HG03460 (cell line): ENCODE measurements at regions not wholly inside any gene's neighbourhood (a gene's known extent, or its start where the extent isn't known, plus 50 kb on each side); places are given as distances from the start of the nearest gene placed in this dataset.
"Not testable (repeated sequence)": the region's sequence is repeated elsewhere in the genome, so short reads cannot be mapped to it uniquely, and the experiment has no call there.

Experiments
- ATAC-seq: cut with Tn5 transposase; IDR thresholded peaks from one replicate; pipeline ENCODE4 v1.9.1; 2021; ENCODE audit not compliant: unreplicated experiment

DNA sequence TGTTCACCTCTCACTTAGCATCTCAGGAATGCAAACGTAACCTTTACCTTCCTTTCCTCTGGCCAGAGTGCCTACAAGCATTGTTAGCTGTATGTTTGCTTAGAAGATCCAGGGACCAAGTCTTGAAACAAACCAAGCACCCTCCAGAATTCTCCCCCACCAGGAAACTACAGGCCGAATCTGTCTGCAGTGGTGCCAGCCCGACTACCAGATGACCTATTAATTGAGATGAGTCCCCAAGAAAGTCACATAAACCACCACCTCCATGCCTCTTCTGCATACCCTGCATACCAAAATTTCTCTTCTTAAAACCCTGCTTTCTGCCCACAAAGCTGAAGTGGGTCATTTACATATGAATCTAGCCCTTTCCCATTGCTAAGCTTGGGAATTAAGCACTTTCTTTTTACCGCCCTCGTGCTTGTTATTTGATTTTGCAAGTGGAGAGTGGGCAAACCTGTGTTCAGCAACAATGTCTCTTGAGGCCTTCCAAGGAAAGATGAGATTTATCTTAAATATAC lies 1239.1 kb downstream of the CDH12 start:
- no peak for ATAC-seq

GRCh38 chr5:21603796-21604195 lies 1249.3 kb downstream of the CDH12 start:
- no peak for ATAC-seq

DNA sequence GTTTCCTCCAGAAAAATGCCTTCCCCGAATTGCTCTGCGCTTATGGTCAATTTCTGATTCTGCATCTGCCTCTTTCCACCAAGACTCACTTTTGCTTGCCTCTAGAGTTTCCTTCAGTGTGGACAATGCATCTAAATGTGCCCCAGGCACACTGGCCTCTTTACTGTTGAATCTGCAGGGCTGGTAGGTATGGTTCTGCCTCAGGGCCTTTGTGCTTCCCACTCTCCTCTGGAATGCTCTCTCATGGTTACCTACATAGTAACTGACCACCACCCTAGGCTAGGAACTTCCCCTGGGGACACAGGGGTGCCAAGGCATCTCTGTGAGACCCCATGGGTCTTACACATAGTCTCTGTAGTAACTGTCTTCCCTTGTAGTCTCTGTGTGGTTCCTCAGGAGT lies 1258.6 kb downstream of the CDH12 start:
- no peak for ATAC-seq

- no peak for ATAC-seq
Measured at GRCh38 chr5:21593261-21593660, 1259.9 kb downstream of the CDH12 start.

GRCh38 chr5:21581508-21581907 lies 1271.6 kb downstream of the CDH12 start:
- ATAC-seq, result no peak

DNA sequence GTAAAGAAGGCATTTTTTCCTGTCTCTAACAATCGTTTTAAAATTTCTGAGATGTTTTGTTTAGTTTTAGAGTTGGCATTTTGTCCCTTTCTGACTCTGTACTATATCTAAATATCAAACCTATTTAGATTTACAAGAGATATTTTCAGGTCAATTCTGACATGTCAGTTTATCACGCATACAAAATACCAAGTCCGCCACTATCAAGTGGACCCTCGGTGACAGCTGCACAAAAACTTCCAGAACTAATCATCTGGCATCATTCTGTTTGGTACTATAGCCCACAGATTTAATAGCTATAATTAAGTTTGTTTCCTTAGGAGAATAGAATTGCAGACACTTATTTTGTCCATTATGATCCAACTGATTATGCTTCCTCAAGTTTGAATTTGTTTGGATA lies 1278.2 kb downstream of the CDH12 start:
- no peak for ATAC-seq

DNA sequence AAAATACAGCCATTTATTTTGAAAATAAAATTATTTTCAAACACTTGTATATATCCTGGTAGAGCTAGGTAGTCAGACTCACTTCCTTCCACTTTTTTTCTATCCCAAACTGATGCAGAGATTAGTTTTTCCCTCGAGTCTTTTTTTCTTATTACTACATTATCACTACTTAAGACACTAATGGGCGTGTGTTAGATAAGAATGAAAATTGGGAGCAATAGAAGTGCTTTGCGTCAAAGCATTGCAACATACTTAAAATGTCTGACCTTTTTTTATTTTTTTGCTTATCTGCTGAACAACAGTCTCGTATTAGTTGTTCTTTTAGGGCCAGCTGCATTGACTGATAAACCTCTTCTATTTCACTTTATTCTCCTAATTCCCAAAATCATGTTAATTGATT lies 1278.7 kb downstream of the CDH12 start:
- no peak for ATAC-seq

DNA sequence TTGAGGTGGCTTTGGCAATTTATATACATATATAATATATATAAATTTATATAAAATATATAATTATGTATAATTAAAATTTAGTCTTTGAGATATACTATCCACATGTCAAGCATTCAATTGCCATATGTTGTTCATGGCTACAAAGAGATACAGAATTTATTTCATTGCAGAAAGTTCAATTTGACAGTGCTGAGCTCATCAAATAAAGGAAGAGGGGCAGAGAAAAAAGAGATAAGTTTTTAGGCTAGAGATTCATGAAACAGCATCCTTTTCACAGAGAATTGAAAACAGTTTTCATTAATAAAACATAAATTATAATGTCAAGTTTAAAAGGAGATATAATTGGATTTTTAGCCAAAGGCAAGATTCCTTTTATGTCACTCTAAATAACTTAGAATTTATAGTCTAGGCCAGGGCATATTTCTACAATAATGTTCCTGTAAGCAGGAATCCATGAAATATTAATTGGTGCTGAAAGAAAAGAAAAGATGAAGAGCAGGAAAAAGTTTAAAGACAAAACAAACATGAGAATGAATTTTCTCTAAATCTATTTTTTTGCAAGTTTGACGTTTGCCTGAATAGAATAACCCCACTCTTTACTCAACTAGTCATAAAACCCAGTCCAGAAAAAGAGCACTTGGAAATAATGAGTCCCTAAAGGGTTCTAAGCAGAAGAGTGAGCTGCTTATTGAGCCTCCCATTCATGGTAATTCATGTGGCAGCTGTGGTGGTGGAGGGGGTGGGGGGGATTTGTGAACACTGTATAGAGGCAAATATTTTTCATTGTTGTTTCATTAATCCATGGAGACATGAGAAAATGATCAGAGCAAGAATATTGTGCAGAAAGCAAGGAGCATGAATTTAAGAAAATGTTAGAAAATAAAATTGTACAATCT lies 1279.5 kb downstream of the CDH12 start:
- ATAC-seq, result no peak

GRCh38 chr5:21571196-21571595 lies 1281.9 kb downstream of the CDH12 start:
- not testable (repeated sequence) for ATAC-seq

- ATAC-seq, result not testable (repeated sequence)
Measured at GRCh38 chr5:21559109-21559508, 1294.0 kb downstream of the CDH12 start.

DNA sequence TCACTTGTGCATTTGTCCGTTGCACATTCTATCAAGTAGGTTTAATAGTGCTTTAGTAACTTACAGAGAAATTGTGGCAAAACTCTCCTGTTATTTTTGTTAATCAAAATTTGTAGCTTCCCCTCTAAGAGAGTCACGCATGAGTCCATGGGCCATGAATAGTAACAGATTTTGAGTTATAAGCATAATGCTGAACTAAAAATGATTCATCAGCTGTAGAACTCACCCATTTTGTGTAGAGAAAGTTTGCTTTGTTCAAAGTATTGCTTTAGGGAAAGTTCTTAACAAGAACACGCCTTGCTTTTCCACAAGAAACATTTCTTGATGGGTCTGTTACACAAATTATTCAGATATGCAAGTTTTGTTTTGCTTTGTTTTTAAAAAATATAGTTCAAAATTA lies 1300.9 kb downstream of the CDH12 start:
- ATAC-seq, result not testable (repeated sequence)

DNA sequence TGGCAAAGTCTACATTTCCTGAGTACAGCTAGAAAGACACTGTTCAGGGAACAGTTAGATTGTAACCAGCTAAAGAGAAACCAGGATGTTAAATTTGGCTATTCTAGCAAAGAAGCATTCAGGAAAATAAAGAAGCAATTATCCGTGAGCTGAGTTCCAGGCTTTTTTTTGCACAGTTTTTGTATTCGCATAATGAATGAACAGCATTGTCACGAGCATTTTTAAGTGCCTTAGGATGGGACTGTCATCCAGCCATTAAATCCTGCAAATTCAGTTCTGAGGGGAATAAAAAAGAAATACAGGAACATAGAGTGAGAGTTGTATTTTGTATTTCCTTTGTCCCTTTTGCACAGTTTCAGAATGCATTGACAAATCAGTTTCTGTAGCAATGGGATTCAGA lies 1302.2 kb downstream of the CDH12 start:
- not testable (repeated sequence) for ATAC-seq

DNA sequence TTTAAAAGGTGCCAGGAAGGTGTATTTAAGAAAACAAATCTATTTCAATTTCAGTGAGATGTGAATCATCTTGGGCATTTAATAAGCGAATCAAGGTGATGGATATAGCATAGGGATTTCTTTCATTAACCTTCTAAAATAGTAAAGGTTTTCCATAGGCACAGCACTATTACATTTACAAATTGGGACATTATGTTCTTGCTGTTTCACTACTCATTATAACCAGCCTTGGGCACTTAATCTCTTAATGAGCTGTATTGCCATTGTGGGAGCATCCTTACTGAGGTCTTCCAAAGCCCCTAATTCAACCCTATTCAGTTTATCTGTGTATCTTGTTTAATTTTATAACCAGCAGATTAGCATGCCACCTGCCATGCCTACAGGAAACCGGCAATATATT lies 1305.5 kb downstream of the CDH12 start:
- ATAC-seq, result not testable (repeated sequence)

- ATAC-seq, result not testable (repeated sequence)
Measured at GRCh38 chr5:21535114-21535513, 1318.0 kb downstream of the CDH12 start.

- ATAC-seq, result not testable (repeated sequence)
Measured at GRCh38 chr5:21521157-21521556, 1332.0 kb downstream of the CDH12 start.

DNA sequence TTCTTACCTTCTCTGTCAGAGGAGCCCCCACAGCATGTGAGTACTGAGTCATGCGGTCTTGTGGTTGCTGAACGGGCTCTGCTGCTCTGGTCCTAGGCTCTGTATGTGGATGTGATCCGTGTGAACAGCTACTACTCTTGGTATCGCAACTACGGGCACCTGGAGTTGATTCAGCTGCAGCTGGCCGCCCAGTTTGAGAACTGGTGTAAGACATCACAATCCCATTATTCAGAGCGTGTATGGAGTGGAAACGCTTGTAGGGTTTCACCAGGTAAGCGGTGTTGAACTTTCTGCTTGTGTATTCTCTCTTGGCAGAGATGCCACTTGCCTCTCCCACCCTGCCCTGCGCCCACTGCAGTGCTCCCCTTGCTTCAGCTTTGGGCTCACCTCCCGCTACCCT lies 1356.2 kb downstream of the CDH12 start:
- not testable (repeated sequence) for ATAC-seq

DNA sequence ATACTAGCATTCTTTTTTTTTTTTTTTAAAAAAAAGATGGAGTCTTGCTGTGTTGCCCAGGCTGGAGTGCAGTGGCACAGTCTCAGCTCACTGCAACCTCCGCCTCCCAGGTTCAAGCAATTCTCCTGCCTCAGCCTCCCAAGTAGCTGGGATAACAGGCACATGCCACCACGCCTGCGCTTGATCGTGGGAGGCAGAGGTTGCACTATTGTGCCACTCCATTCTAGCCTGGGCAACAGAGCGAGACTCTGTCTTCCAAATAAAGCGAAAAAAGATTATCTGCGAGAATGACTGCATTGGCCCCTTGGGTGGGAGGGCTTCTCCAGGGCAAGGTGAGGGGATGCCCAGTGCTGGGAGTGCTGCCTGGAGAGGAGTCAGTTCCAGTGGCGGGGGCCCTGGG lies 1357.1 kb downstream of the CDH12 start:
- ATAC-seq, result not testable (repeated sequence)

DNA sequence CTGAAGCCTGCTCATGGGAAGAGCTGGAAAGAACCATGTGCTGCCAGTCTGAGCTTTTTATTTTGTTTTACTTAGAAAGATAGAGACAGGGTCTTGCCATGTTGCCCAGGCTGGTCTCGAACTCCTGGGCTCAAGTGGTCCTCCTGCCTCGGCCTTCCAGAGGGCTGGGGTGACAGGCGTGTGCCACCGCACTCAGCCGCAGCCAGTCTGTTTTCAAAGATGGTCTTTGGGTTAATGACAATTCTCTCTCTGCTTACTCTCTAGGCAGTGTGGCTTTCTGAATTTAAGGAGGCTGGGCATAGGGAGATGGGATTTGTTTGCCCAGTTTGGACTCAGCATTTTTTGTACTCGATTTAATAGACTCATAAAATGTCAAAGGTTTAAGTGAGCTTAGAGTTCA lies 1357.9 kb downstream of the CDH12 start:
- ATAC-seq, result not testable (repeated sequence)

- ATAC-seq, result not testable (repeated sequence)
Measured at GRCh38 chr5:21494033-21494432, 1359.1 kb downstream of the CDH12 start.

- not testable (repeated sequence) for ATAC-seq
Measured at GRCh38 chr5:21491182-21491581, 1362.0 kb downstream of the CDH12 start.

DNA sequence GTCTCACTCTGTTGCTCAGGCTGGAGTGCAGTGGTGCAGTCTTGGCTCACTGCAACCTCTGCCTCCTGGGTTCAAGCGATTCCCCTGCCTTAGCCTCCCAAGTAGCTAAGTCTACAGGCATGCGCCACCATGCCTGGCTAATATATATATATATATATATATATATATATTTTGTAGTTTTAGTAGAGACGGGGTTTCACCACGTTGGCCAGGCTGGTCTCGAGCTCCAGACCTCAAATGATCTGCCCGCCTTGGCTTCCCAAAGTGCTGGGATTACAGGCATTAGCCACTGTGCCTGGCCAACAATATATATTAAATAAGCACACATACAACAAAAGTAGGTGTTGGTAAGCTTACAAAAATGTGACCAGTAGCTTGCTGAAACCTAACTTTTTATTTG lies 1364.3 kb downstream of the CDH12 start:
- ATAC-seq, result not testable (repeated sequence)

DNA sequence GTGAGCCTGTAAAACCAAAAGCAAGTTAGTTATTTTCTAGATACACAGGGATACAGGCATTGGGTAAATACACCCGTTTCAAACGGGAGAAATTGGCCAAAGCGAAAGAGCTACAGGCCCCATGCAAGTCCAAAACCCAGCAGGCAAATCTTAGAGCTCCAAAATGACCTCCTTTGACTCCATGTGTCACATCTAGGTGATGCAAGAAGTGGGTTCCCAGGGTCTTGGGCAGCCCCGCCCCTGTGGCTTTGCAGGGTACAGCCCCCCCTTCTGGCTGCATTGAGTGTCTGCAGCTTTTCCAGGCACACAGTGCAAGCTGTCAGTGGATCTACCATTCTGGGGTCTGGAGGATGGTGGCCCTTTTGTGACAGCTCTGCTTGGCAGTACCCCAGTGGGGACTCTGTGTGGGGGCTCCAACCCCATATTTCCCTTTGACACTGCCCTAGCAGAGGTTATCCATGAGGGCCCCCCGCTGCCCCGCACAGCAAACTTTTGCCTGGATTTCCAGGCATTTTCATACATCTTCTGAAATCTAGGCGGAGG lies 1367.6 kb downstream of the CDH12 start:
- not testable (repeated sequence) for ATAC-seq
